BLaER1 (cell line): ENCODE measurements at regions not wholly inside any gene's neighbourhood (a gene's known extent, or its start where the extent isn't known, plus 50 kb on each side); places are given as distances from the start of the nearest gene placed in this dataset.

Source experiments
- H3K27ac ChIP-seq: shearing (Covaris generic); formaldehyde crosslinking; 2 replicates; pipeline ENCODE4 v1.8.1; 2022
- H3K27me3 ChIP-seq: shearing (Covaris generic); formaldehyde crosslinking; 2 replicates; pipeline ENCODE4 v1.8.1; 2022
- H3K36me3 ChIP-seq: shearing (Covaris generic); formaldehyde crosslinking; 2 replicates; pipeline ENCODE4 v1.8.1; 2022
- H3K4me1 ChIP-seq: shearing (Covaris generic); formaldehyde crosslinking; 2 replicates; pipeline ENCODE4 v1.8.1; 2022
- H3K4me2 ChIP-seq: shearing (Covaris generic); formaldehyde crosslinking; 2 replicates; pipeline ENCODE4 v1.8.1; 2022
- H3K4me3 ChIP-seq: shearing (Covaris generic); formaldehyde crosslinking; 2 replicates; pipeline ENCODE4 v1.8.1; 2022
- H3K9ac ChIP-seq: shearing (Covaris generic); formaldehyde crosslinking; 2 replicates; pipeline ENCODE4 v1.8.1; 2022
- H3K9me3 ChIP-seq: shearing (Covaris generic); formaldehyde crosslinking; 2 replicates; pipeline ENCODE4 v1.8.1; 2022
- H4K20me1 ChIP-seq: shearing (Covaris generic); formaldehyde crosslinking; 2 replicates; pipeline ENCODE4 v1.8.1; 2022
- Cebpa-rat ChIP-seq: shearing (Covaris generic); IDR thresholded peaks from 2 replicates; pipeline ENCODE4 v1.8.1; 2022

- TF ChIP-seq Cebpa-rat, result no peak
- Histone ChIP-seq H3K9me3 (peaks cover 12% of the 10 kb centered on the region; the same call in 1 of the 2 replicates), H3K4me1 (peaks cover 51% of the 10 kb centered on the region), H3K36me3 (no peaks in the 10 kb centered on the region), H3K27me3 (no peaks in the 10 kb centered on the region), H4K20me1 (no peaks in the 10 kb centered on the region), H3K27ac (peak overlapping the region; percentile 77), H3K4me2 (peak overlapping the region; percentile 82), H3K4me3 (peak overlapping the region; percentile 47; the same call in 1 of the 2 replicates), H3K9ac (peak overlapping the region; percentile 68)
These were observed 289.4 kb downstream of the KCNS3 start for GRCh38 chr2:18167871-18168270.

GRCh38 chr2:18161681-18162080 lies 283.2 kb downstream of the KCNS3 start:
- Histone ChIP-seq H3K9me3 (no peaks in the 10 kb centered on the region), H3K27me3 (no peaks in the 10 kb centered on the region), H3K27ac (no peak overlapping the region), H4K20me1 (no peaks in the 10 kb centered on the region), H3K36me3 (no peaks in the 10 kb centered on the region), H3K9ac (no peak overlapping the region), H3K4me3 (no peak overlapping the region), H3K4me1 (peaks cover 50% of the 10 kb centered on the region), H3K4me2 (peak overlapping the region; percentile 80)
- TF ChIP-seq Cebpa-rat, result no peak

DNA sequence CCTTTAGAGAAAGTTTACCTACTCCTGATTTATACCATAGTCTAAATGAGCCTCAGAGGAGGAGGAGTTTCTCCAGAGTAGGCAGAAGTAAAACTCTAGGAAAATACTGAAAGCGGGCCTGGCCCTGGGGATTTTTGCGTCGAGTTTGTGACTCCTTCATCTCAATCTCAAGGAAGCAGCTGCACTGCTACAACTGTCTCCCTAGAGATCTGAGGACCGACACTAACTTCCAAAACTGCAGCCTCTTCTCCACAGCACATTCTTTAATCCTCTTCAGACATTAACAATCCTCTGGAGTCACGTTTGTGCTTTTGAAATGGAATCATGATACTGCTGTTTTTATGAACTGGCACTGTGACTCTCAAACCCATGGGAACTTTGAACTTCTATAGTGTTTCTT lies 281.4 kb downstream of the KCNS3 start:
- Histone ChIP-seq H3K4me1 (peaks cover 49% of the 10 kb centered on the region), H3K27ac (peak overlapping the region; percentile 79), H3K36me3 (no peaks in the 10 kb centered on the region), H4K20me1 (no peaks in the 10 kb centered on the region), H3K27me3 (no peaks in the 10 kb centered on the region), H3K9me3 (no peaks in the 10 kb centered on the region), H3K4me3 (peak overlapping the region; percentile 32; the same call in 1 of the 2 replicates), H3K4me2 (peak overlapping the region; percentile 80), H3K9ac (peak overlapping the region; percentile 52; the same call in 1 of the 2 replicates)
- TF ChIP-seq Cebpa-rat, result no peak

GRCh38 chr2:18156421-18156820 lies 278.0 kb downstream of the KCNS3 start:
- Histone ChIP-seq H3K36me3 (no peaks in the 10 kb centered on the region), H3K9me3 (no peaks in the 10 kb centered on the region), H3K4me3 (no peak overlapping the region), H3K4me1 (peaks cover 47% of the 10 kb centered on the region), H3K27me3 (no peaks in the 10 kb centered on the region), H3K9ac (no peak overlapping the region), H3K27ac (no peak overlapping the region), H3K4me2 (no peak overlapping the region), H4K20me1 (no peaks in the 10 kb centered on the region)
- no peak for TF ChIP-seq Cebpa-rat

DNA sequence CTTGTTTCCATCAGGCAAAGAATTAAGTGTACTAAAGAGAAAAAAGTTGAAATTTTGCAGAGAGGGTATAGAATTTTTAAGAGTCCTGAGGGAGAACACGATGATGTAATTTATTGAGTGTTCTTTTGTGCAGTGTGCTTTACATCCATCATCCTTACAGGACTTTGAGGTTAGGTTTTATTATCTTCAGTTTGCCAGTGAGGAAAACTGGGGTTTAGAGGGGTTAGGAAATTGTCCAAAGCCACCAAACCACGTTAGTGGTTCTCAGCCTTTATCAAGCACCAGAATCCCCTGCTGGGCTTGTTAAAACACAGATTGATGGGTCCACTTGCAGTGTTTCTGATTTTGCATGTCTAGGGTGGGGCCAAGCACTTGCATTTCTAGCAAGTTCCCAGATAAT lies 277.5 kb downstream of the KCNS3 start:
- H3K27me3 ChIP-seq, result no peaks in the 10 kb centered on the region
- no peaks in the 10 kb centered on the region for H4K20me1 ChIP-seq
- no peaks in the 10 kb centered on the region for H3K36me3 ChIP-seq
- H3K27ac ChIP-seq, result no peak overlapping the region
- no peak overlapping the region for H3K4me3 ChIP-seq
- TF ChIP-seq Cebpa-rat, result no peak
- peaks cover 42% of the 10 kb centered on the region for H3K4me1 ChIP-seq
- no peak overlapping the region for H3K9ac ChIP-seq
- no peak overlapping the region for H3K4me2 ChIP-seq
- H3K9me3 ChIP-seq, result no peaks in the 10 kb centered on the region

GRCh38 chr2:18154812-18155211 lies 276.3 kb downstream of the KCNS3 start:
- Histone ChIP-seq H3K4me1 (peaks cover 31% of the 10 kb centered on the region), H3K4me3 (no peak overlapping the region), H3K9me3 (no peaks in the 10 kb centered on the region), H3K36me3 (no peaks in the 10 kb centered on the region), H3K9ac (no peak overlapping the region), H3K27me3 (no peaks in the 10 kb centered on the region), H4K20me1 (no peaks in the 10 kb centered on the region), H3K4me2 (no peak overlapping the region), H3K27ac (no peak overlapping the region)
- TF ChIP-seq Cebpa-rat, result no peak

DNA sequence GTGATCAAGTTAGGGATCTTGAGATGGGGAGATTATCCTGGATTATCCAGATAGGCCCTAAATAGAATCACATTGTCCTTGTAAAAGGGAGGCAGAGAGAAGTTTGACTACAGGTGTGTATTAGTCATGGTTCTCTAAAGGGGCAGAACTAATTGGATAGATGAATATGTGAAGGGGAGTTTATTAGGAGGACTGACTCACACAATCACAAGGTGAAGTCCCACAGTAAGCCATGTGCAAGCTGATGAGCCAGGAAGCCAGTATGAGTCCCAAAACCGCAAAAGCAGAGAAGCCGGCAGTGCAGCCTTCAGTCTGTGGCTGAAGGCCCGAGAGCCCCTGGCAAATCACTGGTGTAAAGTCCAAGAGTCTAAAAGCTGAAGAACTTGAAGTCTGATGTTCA lies 275.8 kb downstream of the KCNS3 start:
- Histone ChIP-seq H3K36me3 (no peaks in the 10 kb centered on the region), H4K20me1 (no peaks in the 10 kb centered on the region), H3K27ac (no peak overlapping the region), H3K9me3 (no peaks in the 10 kb centered on the region), H3K4me3 (no peak overlapping the region), H3K4me2 (no peak overlapping the region), H3K27me3 (no peaks in the 10 kb centered on the region), H3K9ac (no peak overlapping the region), H3K4me1 (peaks cover 25% of the 10 kb centered on the region)
- TF ChIP-seq Cebpa-rat, result no peak

- no peak overlapping the region for H3K9ac ChIP-seq
- H3K27ac ChIP-seq, result no peak overlapping the region
- H3K4me1 ChIP-seq, result peaks cover 20% of the 10 kb centered on the region
- no peak overlapping the region for H3K4me2 ChIP-seq
- H3K27me3 ChIP-seq, result no peaks in the 10 kb centered on the region
- H3K9me3 ChIP-seq, result no peaks in the 10 kb centered on the region
- no peaks in the 10 kb centered on the region for H4K20me1 ChIP-seq
- TF ChIP-seq Cebpa-rat, result no peak
- no peak overlapping the region for H3K4me3 ChIP-seq
- no peaks in the 10 kb centered on the region for H3K36me3 ChIP-seq
These were observed 275.3 kb downstream of the KCNS3 start for GRCh38 chr2:18153741-18154140.

DNA sequence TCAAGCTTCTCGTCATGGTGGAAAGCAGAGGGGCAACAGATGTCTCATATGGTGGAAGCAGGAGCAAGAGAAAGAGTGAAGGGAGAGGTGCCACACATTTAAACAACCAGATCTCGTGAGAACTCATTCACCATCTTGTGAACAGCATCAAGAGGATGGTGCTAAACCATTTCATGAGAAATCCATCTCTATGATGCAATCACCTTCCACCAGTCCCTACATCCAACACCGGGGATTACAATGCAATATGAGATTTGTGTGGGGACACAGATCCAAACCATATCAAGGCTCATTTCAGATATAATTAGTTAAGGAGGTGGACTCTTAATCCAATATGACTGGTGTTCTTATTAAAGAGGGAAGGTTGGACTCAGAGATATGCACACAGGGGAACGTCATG lies 272.8 kb downstream of the KCNS3 start:
- Histone ChIP-seq H3K9ac (no peak overlapping the region), H3K36me3 (no peaks in the 10 kb centered on the region), H3K9me3 (no peaks in the 10 kb centered on the region), H4K20me1 (no peaks in the 10 kb centered on the region), H3K4me1 (peaks cover 10% of the 10 kb centered on the region), H3K27ac (no peak overlapping the region), H3K4me2 (no peak overlapping the region), H3K4me3 (no peak overlapping the region), H3K27me3 (no peaks in the 10 kb centered on the region)
- 0 out of 2 replicates have a peak, but pooled peaks have one; percentile 18 for TF ChIP-seq Cebpa-rat

- TF ChIP-seq Cebpa-rat, result no peak
- H3K4me3 ChIP-seq, result no peak overlapping the region
- no peaks in the 10 kb centered on the region for H4K20me1 ChIP-seq
- H3K9me3 ChIP-seq, result no peaks in the 10 kb centered on the region
- peaks cover 10% of the 10 kb centered on the region for H3K4me1 ChIP-seq
- H3K4me2 ChIP-seq, result no peak overlapping the region
- no peaks in the 10 kb centered on the region for H3K36me3 ChIP-seq
- no peak overlapping the region for H3K27ac ChIP-seq
- H3K27me3 ChIP-seq, result no peaks in the 10 kb centered on the region
- no peak overlapping the region for H3K9ac ChIP-seq
These were observed 271.3 kb downstream of the KCNS3 start for GRCh38 chr2:18149660-18150246.
